Colonic mucosa (tissue), 4 donors: ENCODE measurements at regions not wholly inside any gene's neighbourhood (a gene's known extent, or its start where the extent isn't known, plus 50 kb on each side); places are given as distances from the start of the nearest gene placed in this dataset.

Experiments used
- DNase-seq: peaks from one replicate; pipeline ENCODE4 v3.0.0-alpha.2; 2020
- H3K27ac ChIP-seq: fragments of 200-600 bp; one replicate; pipeline ENCODE4 v1.8.0; 2021
- H3K27me3 ChIP-seq: fragments of 200-600 bp; one replicate; pipeline ENCODE4 v1.8.0; 2021
- H3K36me3 ChIP-seq: fragments of 200-600 bp; one replicate; pipeline ENCODE4 v1.8.0; 2021
- H3K4me1 ChIP-seq: fragments of 200-600 bp; one replicate; pipeline ENCODE4 v1.8.0; 2021; ENCODE audit warnings: mild to moderate bottlenecking
- H3K4me3 ChIP-seq: fragments of 200-600 bp; one replicate; pipeline ENCODE4 v1.8.0; 2021
- H3K9ac ChIP-seq, 2 donors: one replicate each; pipeline ENCODE4 v1.7.0; 2013; ENCODE audit warnings: control low read depth in 2 of 2, low read depth in 2 of 2, low read length in 2 of 2
- H3K9me3 ChIP-seq: fragments of 200-600 bp; one replicate; pipeline ENCODE4 v1.8.0; 2021
- intact Hi-C: fragments of 100-400 bp; cut with DNase I; formaldehyde crosslinking; loops from one replicate; pipeline ENCODE4 v1.14.1; 2022
- TF ChIP-seq, protein P1 (sequence below): fragments of 200-600 bp; IDR thresholded peaks from one replicate; pipeline ENCODE4 v1.8.0; 2022; ENCODE audit warnings: antibody characterized with exemption, mild to moderate bottlenecking
- donor health status: healthy.
- donor health status: DM: no; HTN: no; CAD: no.
- donor health status: DM: no; HTN: no; CAD: no.

DNA sequence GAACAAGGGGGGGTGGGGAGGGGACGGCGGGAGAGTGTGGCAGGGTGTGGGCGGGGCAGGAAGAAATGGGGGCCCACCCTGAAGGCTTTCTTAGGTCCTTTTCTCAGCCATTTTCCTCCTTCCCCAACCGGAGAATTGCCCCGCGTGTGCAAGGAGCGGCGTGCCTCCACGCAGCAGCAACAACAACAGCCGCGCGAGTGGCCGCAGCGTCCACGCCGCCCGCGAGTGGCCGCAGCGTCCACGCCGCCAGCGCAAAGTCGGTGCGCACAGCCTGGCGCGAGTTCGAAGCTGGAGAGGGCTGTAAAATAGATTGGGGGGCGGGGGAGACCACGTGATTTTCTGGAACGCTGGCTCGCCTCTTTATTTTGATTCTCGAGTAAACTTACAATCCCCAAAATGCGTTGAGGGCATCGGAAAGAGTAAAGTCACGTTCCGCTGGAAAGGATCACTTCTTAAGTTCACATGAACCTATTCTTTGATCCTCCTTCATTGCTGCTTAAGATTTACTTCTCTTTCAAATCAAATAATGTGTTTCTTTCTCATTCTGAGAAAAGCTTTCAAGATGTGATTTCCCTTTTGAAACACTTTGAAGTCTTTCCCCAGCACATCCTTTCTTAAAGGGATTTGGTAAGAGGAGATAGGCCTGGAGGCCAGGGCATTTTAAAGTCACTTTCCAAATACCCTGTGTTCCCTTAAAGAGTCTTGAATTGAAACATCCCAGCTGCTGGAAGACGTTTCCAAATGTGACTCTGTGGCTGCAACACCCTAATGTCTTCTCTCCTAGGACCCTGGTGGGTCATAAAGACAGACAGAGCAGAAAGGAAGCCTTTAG lies 66.7 kb upstream of the ZNF217 start:
- intact Hi-C loops, result no loop called here
- Histone ChIP-seq H3K9ac (peak overlapping the region; percentile 70 to 79), H3K9me3 (no peaks in the 10 kb centered on the region), H3K36me3 (no peaks in the 10 kb centered on the region), H3K4me1 (no peaks in the 10 kb centered on the region), H3K27ac (peak overlapping the region; percentile 61), H3K27me3 (no peaks in the 10 kb centered on the region), H3K4me3 (peak overlapping the region; percentile 39)
- TF ChIP-seq, protein P1, sequence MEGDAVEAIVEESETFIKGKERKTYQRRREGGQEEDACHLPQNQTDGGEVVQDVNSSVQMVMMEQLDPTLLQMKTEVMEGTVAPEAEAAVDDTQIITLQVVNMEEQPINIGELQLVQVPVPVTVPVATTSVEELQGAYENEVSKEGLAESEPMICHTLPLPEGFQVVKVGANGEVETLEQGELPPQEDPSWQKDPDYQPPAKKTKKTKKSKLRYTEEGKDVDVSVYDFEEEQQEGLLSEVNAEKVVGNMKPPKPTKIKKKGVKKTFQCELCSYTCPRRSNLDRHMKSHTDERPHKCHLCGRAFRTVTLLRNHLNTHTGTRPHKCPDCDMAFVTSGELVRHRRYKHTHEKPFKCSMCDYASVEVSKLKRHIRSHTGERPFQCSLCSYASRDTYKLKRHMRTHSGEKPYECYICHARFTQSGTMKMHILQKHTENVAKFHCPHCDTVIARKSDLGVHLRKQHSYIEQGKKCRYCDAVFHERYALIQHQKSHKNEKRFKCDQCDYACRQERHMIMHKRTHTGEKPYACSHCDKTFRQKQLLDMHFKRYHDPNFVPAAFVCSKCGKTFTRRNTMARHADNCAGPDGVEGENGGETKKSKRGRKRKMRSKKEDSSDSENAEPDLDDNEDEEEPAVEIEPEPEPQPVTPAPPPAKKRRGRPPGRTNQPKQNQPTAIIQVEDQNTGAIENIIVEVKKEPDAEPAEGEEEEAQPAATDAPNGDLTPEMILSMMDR, result no peak
- DNase-seq, result peak; percentile 60

DNA sequence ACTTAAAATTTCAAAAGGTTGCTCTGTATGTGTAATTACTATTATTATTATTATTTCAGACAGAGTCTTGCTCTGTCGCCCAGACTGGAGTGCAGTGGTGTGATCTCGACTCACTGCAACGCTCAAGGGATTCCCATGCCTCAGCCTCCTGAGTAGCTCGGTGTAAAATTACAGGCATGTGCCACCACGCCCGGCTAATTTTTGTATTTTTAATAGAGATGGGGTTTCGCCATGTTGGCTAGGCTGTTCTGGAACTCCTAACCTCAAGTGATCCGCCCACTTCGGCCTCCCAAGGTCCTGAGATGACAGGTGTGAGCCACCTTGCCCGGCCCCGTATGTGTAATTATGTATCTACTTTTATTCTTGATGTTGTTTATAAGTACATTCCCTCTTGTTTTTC lies 65.3 kb upstream of the ZNF217 start:
- H3K27me3 ChIP-seq, result no peaks in the 10 kb centered on the region
- intact Hi-C loops, result no loop called here
- no peak overlapping the region for H3K4me3 ChIP-seq
- H3K27ac ChIP-seq, result no peak overlapping the region
- no peak for DNase-seq
- no peaks in the 10 kb centered on the region for H3K9me3 ChIP-seq
- no peaks in the 10 kb centered on the region for H3K4me1 ChIP-seq
- TF ChIP-seq, protein P1, result no peak
- H3K36me3 ChIP-seq, result no peaks in the 10 kb centered on the region
- H3K9ac ChIP-seq, result no peak overlapping the region

DNA sequence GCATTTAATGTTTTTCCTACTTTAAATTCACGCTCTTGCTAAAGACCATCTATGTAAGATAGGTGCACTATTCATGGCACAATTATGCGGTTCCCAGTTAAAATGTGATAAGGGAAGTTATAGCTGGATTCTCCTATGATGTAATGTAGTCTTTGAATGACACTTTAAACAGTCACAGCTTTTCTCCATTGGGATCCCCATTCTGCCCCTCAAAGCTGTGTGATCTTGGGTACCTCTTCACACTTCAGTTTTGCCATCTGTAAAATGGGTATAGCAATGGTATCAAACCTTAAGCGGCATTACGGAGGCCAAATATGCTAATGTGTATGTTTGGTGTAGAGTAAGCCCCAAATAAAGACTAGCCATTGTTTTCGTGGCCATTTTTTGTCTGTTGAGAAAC lies 64.7 kb upstream of the ZNF217 start:
- Histone ChIP-seq H3K27ac (no peak overlapping the region), H3K4me1 (no peaks in the 10 kb centered on the region), H3K9ac (no peak overlapping the region), H3K36me3 (no peaks in the 10 kb centered on the region), H3K27me3 (no peaks in the 10 kb centered on the region), H3K9me3 (no peaks in the 10 kb centered on the region), H3K4me3 (no peak overlapping the region)
- TF ChIP-seq, protein P1, result no peak
- no peak for DNase-seq
- intact Hi-C loops, result no loop called here

DNA sequence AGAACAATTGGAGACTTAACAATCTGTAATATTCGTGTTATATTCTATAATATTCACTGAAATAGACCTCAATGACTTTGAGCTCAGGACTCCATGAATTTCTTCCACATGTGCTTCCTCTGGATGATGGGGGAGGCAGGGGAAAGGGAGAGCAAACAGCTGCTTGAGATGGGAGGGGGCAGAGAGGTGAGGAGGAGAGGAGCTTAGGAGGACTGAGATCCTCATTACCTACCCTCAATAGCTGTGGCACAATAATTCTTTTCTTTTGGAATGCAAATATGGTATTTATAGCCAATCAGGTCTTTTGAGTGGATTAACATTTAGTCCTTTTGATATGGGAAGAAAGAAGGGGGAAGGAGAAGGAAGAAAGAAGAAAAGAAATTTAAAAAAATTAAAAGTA lies 64.1 kb upstream of the ZNF217 start:
- intact Hi-C loops, result no loop called here
- Histone ChIP-seq H3K9me3 (no peaks in the 10 kb centered on the region), H3K4me3 (no peak overlapping the region), H3K36me3 (no peaks in the 10 kb centered on the region), H3K27ac (peak overlapping the region; percentile 1), H3K27me3 (no peaks in the 10 kb centered on the region), H3K9ac (no peak overlapping the region), H3K4me1 (peaks cover 5% of the 10 kb centered on the region)
- DNase-seq, result no peak
- TF ChIP-seq, protein P1, result no peak

DNA sequence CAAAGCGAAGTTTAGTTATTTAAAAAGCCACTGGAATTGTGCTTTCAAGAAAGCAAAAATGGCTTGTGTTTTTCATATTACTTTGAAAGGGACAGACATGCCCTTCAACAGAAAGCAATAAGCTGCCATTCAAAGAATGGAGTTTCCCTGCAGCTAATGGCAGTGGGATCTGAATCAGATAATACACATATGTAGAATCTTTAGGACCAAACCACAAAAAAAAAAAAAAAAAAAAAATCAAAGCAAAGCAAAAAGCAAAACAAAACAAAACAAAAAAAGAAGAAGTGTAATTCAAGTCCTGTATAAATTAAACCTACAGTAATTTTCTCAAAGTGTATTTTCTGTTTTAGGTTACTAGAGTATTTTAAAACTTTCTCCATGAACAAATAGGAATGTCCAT lies 63.6 kb upstream of the ZNF217 start:
- intact Hi-C loops, result no loop called here
- H3K27ac ChIP-seq, result peak overlapping the region; percentile 1
- no peak overlapping the region for H3K4me3 ChIP-seq
- DNase-seq, result no peak
- H3K36me3 ChIP-seq, result no peaks in the 10 kb centered on the region
- TF ChIP-seq, protein P1, result no peak
- no peaks in the 10 kb centered on the region for H3K9me3 ChIP-seq
- H3K9ac ChIP-seq, result no peak overlapping the region
- H3K4me1 ChIP-seq, result peaks cover 7% of the 10 kb centered on the region
- no peaks in the 10 kb centered on the region for H3K27me3 ChIP-seq
